Midbrain (tissue), 1 donor: ENCODE measurements at regions not wholly inside any gene's neighbourhood (a gene's known extent, or its start where the extent isn't known, plus 50 kb on each side); places are given as distances from the start of the nearest gene placed in this dataset.

Experiments used
- DNase-seq: peaks from one replicate; lab custom pipeline; 2025; lab: John Stamatoyannopoulos, UW

DNA sequence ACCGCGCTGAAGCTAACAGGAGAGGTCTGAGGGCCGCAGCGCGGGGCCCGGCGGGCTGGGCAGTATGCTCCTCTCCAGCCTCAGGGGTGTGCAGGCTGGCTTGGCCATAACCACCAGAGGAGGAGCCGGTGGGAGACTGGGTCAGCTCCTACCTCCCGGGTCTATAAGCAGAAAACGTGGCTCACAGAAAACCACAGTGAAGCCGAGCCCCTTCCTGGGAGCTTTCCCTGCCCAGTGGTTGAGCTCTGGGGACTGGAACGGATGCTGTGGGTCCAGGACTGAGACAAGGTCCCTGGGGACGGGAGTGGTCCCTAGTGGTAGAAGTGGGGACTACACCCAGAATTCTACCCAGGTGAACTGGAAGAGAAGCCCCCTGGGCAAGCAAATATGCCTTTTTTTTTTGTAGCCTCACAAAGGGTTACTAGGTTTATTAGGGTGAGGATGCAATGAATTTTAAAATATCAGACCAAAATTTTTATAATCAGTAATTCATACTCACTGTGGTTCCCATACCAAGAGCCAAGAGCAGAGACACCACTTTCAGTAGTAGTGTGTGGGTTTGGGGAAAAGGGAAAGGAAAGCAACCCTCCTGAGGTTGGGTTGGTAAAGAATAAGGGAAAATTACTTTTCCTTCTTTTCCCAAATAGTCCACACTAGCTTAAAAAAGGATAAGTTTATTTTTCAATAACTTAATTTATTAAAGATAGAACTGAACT lies 67.9 kb upstream of the PRKCQ start:
- DNase-seq, result peak; percentile 65

DNA sequence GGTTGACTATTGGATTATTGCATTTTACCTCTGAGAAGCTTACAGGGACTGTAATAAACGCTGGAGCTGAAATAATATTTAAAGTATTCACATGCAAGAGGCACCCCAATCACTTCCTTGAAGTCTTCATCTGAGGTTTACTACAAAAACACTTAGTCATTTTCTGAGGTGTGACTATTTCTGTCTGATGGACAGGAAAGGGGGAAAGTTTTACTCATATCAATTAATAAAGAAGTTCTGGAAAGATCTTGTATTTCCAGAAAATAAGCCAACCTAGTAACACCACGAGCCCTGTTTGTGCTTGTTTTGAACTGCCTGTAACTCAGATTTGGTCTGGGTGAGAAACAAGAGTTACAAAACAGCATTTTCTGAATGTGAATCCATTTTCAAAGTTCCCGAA lies 63.9 kb upstream of the PRKCQ start:
- no peak for DNase-seq

DNA sequence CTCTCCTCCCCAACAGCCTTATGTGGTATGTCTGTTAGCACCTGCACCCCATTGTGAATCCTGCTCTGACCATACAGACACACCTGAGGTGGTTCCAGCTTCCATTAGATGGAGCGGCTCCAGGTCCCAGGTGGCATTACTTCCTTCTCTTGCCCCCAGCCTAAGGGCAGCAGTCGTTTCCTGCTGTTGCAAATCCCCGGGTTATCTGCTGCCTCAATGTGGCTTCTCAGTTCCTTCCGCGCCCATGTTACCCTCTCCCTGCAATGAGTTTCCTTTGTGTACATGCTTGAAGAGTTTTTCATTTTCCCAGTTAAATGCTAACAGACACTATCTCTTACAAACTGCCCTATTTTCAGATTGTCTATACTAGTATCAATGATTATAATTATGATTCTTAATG lies 62.8 kb upstream of the PRKCQ start:
- DNase-seq, result no peak

DNA sequence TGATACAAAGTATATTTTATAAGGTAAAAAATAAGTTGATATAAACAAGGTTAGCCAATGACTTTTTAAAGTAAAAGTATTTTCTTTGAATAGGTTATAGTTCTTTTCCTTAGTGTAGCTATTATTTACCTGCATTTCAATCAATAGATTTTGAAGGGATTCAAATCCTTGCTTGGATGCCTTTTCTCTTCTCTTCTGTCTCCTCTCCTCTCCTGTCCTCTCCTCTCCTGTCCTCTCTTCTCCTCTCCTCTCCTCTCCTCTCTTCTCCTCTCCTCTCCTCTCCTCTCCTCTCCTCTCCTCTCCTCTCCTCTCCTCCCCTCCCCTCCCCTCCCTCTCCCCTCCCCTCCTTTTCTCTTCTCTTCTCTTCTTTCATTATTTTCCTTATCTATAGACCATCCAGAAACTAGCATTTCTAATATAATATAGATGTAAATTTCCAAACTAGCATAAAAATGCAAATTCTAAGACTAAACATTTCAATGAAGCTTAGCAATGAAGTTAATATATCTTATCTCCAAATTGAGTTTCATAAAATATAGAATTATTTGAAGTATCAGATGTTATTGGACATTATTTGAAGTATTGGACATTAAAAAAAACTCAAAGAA lies 60.5 kb upstream of the PRKCQ start:
- no peak for DNase-seq

DNA sequence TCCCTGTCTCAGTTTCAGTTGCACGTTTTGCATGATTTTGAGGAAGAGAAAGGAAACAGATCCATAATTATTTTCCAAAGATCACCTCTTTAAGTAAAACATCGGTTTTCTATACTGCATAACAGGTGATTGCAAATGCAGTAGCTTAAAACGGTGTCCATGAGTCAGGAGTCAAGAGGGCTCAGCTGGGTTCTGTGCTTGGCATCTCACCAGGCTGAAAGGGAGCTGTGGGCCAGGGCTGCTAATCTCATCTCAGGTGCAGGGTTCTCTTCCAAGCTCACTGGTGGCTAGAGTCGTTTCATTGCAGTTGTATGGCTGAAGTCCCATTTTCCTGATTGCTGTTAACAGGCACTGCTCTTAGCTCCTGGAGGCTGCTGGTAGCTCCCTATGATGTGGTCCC lies 57.0 kb upstream of the PRKCQ start:
- no peak for DNase-seq

DNA sequence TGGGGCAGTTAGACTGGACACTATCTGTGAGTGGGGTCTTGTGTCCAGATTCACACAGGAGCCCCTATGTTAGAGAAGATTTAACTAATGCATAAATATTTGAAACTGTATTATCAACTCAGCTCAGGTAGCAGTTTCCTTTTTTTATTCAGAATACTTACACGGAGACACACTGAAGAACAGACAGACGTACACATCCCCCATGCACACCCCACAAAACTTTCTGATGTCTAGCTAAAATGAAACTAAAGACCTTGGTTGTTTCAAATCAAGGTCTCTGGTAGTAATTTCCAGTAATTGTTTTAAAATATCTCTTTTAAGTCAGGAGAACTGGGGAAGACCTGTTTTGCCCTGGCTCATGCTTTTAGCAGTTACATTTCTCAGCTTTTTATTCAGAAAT lies 55.7 kb upstream of the PRKCQ start:
- DNase-seq, result no peak
